Loucy (cell line): ENCODE measurements at regions not wholly inside any gene's neighbourhood (a gene's known extent, or its start where the extent isn't known, plus 50 kb on each side); places are given as distances from the start of the nearest gene placed in this dataset.

ENCODE experiments used
- H2AFZ ChIP-seq: fragments of 200-600 bp; sonication (generic); 2 replicates; pipeline ENCODE4 v1.6.0; 2016; ENCODE audit warnings: antibody characterized with exemption, mild to moderate bottlenecking, low read length, moderate library complexity
- H3F3A ChIP-seq: fragments of 200-600 bp; 2 replicates; pipeline ENCODE4 v1.6.0; 2016; ENCODE audit warnings: antibody characterized with exemption, low read depth, mild to moderate bottlenecking
- H3K27me3 ChIP-seq: fragments of 200-600 bp; sonication (generic); 2 replicates; pipeline ENCODE4 v1.6.1; 2014; ENCODE audit warnings: low read length, mild to moderate bottlenecking; ENCODE audit not compliant: insufficient read depth, poor library complexity, severe bottlenecking
- H3K36me3 ChIP-seq: fragments of 200-600 bp; sonication (generic); 2 replicates; pipeline ENCODE4 v1.6.1; 2016; ENCODE audit warnings: low read length; ENCODE audit not compliant: insufficient read depth
- H3K4me1 ChIP-seq: fragments of 200-600 bp; sonication (generic); 2 replicates; pipeline ENCODE4 v1.5.1; 2014; ENCODE audit warnings: low read length, mild to moderate bottlenecking; ENCODE audit not compliant: insufficient read depth, poor library complexity, severe bottlenecking
- H3K4me2 ChIP-seq: fragments of 200-600 bp; sonication (generic); 2 replicates; pipeline ENCODE4 v1.6.0; 2014; ENCODE audit warnings: antibody characterized with exemption, low read length, low read depth, mild to moderate bottlenecking; ENCODE audit not compliant: poor library complexity, severe bottlenecking
- H3K4me3 ChIP-seq: fragments of 200-600 bp; sonication (generic); 2 replicates; pipeline ENCODE4 v1.5.1; 2014; ENCODE audit warnings: low read length, mild to moderate bottlenecking, mixed read lengths; ENCODE audit not compliant: poor library complexity, severe bottlenecking
- H3K79me2 ChIP-seq: fragments of 200-600 bp; sonication (generic); 2 replicates; pipeline ENCODE4 v1.6.1; 2014; ENCODE audit warnings: low read length; ENCODE audit not compliant: insufficient read depth
- H3K9ac ChIP-seq: fragments of 200-600 bp; sonication (generic); 2 replicates; pipeline ENCODE4 v1.6.0; 2014; ENCODE audit warnings: mild to moderate bottlenecking, low read depth, low read length, moderate library complexity; ENCODE audit not compliant: poor library complexity, severe bottlenecking
- H3K9me2 ChIP-seq: fragments of 200-600 bp; sonication (generic); replicated peaks from 2 replicates; pipeline ENCODE4 v1.6.1; 2016; ENCODE audit warnings: low read depth, low read length, mixed read lengths
- H3K9me3 ChIP-seq: fragments of 200-600 bp; sonication (generic); 2 replicates; pipeline ENCODE4 v1.6.1; 2014; ENCODE audit warnings: mild to moderate bottlenecking, antibody characterized with exemption, low read length, low read depth; ENCODE audit not compliant: insufficient read depth
- H4K20me1 ChIP-seq: fragments of 200-600 bp; sonication (generic); 2 replicates; pipeline ENCODE4 v1.6.0; 2014; ENCODE audit warnings: antibody characterized with exemption, low read length, mild to moderate bottlenecking; ENCODE audit not compliant: insufficient read depth, poor library complexity, severe bottlenecking
- EZH2phosphoT487 ChIP-seq: fragments of 200-600 bp; IDR thresholded peaks from 2 replicates; pipeline ENCODE4 v1.6.1; 2018; ENCODE audit warnings: antibody characterized with exemption, mild to moderate bottlenecking, moderate library complexity, borderline replicate concordance
- TF ChIP-seq, protein P1 (sequence below): fragments of 200-600 bp; sonication (generic); conservative IDR thresholded peaks from 2 replicates; pipeline ENCODE4 v1.5.1; 2014; ENCODE audit warnings: mild to moderate bottlenecking, antibody characterized with exemption, low read length

DNA sequence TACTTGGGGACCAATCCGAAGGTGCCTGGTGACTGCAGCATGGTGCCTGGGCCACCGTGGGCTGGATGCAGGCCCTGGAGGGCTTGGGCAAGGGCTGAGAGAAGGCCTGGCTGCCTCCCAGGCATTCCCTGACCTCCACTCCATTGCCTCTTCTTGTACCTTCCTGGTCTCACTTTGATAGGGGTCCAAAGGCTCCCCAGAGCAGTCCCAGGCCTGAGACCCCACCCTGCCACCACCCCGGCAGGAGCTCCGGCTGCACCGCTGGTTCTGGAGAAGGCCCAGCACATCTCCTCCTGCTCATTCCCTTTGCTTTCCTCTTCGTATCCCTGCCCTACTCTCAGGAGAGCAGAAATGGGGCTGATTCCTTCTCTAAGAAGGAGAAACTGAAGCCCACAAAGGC, 133.3 kb upstream of the IPO9 start:
- no peaks in the 10 kb centered on the region for H4K20me1 ChIP-seq
- no peaks in the 10 kb centered on the region for H3F3A ChIP-seq
- TF ChIP-seq EZH2phosphoT487 = no peak
- TF ChIP-seq, protein P1, sequence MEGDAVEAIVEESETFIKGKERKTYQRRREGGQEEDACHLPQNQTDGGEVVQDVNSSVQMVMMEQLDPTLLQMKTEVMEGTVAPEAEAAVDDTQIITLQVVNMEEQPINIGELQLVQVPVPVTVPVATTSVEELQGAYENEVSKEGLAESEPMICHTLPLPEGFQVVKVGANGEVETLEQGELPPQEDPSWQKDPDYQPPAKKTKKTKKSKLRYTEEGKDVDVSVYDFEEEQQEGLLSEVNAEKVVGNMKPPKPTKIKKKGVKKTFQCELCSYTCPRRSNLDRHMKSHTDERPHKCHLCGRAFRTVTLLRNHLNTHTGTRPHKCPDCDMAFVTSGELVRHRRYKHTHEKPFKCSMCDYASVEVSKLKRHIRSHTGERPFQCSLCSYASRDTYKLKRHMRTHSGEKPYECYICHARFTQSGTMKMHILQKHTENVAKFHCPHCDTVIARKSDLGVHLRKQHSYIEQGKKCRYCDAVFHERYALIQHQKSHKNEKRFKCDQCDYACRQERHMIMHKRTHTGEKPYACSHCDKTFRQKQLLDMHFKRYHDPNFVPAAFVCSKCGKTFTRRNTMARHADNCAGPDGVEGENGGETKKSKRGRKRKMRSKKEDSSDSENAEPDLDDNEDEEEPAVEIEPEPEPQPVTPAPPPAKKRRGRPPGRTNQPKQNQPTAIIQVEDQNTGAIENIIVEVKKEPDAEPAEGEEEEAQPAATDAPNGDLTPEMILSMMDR = no peak
- H3K27me3 ChIP-seq = no peaks in the 10 kb centered on the region
- no peaks in the 10 kb centered on the region for H3K4me1 ChIP-seq
- no peak overlapping the region for H2AFZ ChIP-seq
- no peaks in the 10 kb centered on the region for H3K36me3 ChIP-seq
- no peak overlapping the region for H3K4me3 ChIP-seq
- no peaks in the 10 kb centered on the region for H3K79me2 ChIP-seq
- H3K9me2 ChIP-seq = no peaks in the 10 kb centered on the region
- H3K4me2 ChIP-seq = no peak overlapping the region
- no peak overlapping the region for H3K9ac ChIP-seq
- no peaks in the 10 kb centered on the region for H3K9me3 ChIP-seq

DNA sequence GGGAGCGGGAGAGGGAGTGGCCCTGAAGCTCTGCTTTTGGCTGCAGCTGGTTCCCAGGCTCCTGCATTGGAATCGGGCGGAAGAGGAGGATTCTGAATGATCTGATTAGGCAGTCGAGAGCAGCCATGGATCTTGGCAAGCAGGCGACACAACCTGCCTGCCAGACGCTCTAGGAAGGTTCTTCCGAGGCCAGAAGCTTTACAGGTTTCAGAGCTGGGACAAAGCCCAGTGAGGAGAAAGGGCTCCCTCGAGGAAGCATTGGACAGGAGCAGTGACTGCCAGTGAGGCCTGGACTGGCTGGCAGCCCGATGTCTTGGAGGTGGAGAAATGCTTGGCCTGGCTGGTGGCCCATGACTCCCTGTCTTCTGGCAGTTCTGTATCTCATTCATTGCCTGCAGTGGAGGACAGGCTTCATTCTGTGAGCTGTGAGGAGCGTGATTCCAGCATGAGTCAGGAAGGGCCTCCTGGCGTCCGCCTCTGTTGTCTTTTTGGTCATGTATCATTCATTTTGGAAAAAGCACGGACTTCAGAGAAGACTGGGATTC, 132.7 kb upstream of the IPO9 start:
- Histone ChIP-seq H3F3A (no peaks in the 10 kb centered on the region), H3K9me2 (no peaks in the 10 kb centered on the region), H3K36me3 (no peaks in the 10 kb centered on the region), H3K9me3 (no peaks in the 10 kb centered on the region), H3K4me2 (no peak overlapping the region), H2AFZ (no peak overlapping the region), H3K79me2 (no peaks in the 10 kb centered on the region), H3K4me3 (no peak overlapping the region), H4K20me1 (no peaks in the 10 kb centered on the region), H3K4me1 (no peaks in the 10 kb centered on the region), H3K27me3 (no peaks in the 10 kb centered on the region), H3K9ac (no peak overlapping the region)
- no peak for TF ChIP-seq EZH2phosphoT487
- TF ChIP-seq, protein P1 = no peak

DNA sequence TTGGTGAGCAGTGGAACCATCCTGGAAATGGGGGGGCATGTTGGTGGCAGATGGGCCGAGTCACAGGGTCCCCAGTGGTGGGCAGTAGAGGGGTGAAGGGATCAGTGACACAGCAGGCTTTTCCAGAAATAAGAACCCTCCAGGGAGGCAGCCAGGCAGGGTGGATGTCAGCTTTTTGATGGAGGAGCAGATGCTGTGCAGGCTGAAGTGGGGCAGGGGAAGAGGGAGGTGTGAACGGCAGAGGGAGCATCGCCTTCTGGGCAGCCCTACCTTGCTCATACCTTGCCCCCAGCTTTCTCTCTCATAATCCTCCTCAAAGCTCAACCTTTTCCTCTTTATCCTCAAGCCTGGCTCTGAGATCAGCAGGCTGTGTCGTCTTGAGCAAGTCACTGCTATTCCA, 131.8 kb upstream of the IPO9 start:
- Histone ChIP-seq H3K4me2 (no peak overlapping the region), H3K4me1 (no peaks in the 10 kb centered on the region), H3K79me2 (no peaks in the 10 kb centered on the region), H2AFZ (no peak overlapping the region), H3K4me3 (no peak overlapping the region), H3F3A (no peaks in the 10 kb centered on the region), H3K36me3 (no peaks in the 10 kb centered on the region), H3K27me3 (no peaks in the 10 kb centered on the region), H3K9ac (no peak overlapping the region), H4K20me1 (no peaks in the 10 kb centered on the region), H3K9me3 (no peaks in the 10 kb centered on the region), H3K9me2 (no peaks in the 10 kb centered on the region)
- TF ChIP-seq EZH2phosphoT487 = no peak

DNA sequence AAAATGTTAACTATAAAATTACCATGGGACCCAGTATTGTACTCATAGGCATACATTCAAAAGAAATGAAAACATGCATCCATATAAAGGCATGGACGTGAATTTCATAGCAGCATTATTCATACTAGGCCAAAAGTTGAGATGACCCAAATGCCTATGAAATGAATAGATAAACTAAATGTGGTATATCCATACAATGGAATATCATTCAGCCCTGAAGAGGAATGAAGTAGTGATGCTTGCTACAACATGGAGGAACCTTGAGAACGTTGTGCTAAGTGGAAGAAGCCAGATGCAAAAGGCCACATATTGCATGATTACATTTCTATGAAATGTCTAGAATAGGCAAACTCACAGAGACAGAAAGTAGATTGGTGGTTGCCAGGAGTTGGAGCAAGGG, 127.1 kb upstream of the IPO9 start:
- no peak overlapping the region for H3K9ac ChIP-seq
- no peak overlapping the region for H3K4me2 ChIP-seq
- H3K27me3 ChIP-seq = no peaks in the 10 kb centered on the region
- H3K9me2 ChIP-seq = no peaks in the 10 kb centered on the region
- TF ChIP-seq EZH2phosphoT487 = no peak
- no peaks in the 10 kb centered on the region for H3K79me2 ChIP-seq
- H2AFZ ChIP-seq = no peak overlapping the region
- no peak overlapping the region for H3K4me3 ChIP-seq
- no peaks in the 10 kb centered on the region for H4K20me1 ChIP-seq
- H3K4me1 ChIP-seq = no peaks in the 10 kb centered on the region
- no peaks in the 10 kb centered on the region for H3K9me3 ChIP-seq
- H3K36me3 ChIP-seq = no peaks in the 10 kb centered on the region
- no peaks in the 10 kb centered on the region for H3F3A ChIP-seq
